ENCODE measurements at regions not wholly inside any gene's neighbourhood (a gene's known extent, or its start where the extent isn't known, plus 50 kb on each side); places are given as distances from the start of the nearest gene placed in this dataset.

DNA sequence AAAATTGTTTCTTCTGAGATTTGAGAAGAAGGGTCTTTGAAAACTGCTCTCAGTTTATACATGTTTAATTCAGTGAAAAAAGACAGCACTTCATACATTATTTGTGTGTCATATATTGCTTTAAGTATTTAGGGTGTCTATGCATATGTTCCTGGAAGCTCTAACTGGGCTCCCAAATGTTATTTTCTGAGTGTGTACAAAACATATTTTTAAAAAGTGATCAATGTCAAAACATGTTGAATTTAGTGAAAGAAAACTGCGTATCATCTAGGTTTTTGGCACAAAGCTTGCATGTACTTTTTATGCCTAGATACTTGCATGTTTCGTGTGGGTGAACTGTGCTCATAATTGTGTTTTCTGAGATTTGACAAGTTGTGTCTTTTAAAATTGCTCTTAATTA, 81.6 kb downstream of the ASCL4 start:
- intact Hi-C loops (cut with micrococcal nuclease; ENCODE audit: unreplicated experiment): no loop called here
- POLR2A ChIA-PET: no interaction called here
- no peak overlapping the region for H3K27ac ChIP-seq (ENCODE audit: low read depth, low read length, poor library complexity, severe bottlenecking)

DNA sequence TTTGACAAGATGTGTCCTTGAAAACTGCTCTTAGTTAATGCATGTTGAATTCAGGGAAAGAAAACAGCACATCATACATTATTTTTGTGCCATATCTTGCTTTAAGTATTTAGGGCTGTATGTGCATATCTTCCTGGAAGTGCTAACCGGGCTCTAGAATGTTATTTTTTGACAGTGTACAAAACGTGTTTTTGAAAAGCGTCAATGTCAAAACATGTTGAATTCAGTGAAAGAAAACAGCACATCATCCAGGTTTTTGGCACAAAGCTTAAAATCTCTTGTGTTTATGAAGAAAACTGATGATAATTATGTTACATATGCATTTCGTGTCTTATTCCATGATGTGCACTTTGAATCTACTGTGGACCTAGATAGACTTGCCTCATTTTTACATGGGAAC, 82.7 kb downstream of the ASCL4 start:
- Histone ChIP-seq H3K36me3 (ENCODE audit: insufficient read depth, low read length) (no peaks in the 10 kb centered on the region), H3K9me2 (ENCODE audit: insufficient read depth, low read length) (no peaks in the 10 kb centered on the region), H3K4me3 (ENCODE audit: low read depth, low read length, poor library complexity, severe bottlenecking) (no peak overlapping the region), H3K4me1 (ENCODE audit: insufficient read depth, low read length, poor library complexity, severe bottlenecking) (no peaks in the 10 kb centered on the region), H4K20me1 (ENCODE audit: insufficient read depth, low read length) (no peaks in the 10 kb centered on the region), H3K79me2 (ENCODE audit: insufficient read depth, low read depth, low read length) (no peaks in the 10 kb centered on the region), H3K4me2 (ENCODE audit: low read length) (no peak overlapping the region), H2AFZ (ENCODE audit: low read length) (no peak overlapping the region), H3K9me3 (ENCODE audit: low read length) (no peaks in the 10 kb centered on the region), H3K27ac (ENCODE audit: low read depth, low read length, poor library complexity, severe bottlenecking) (no peak overlapping the region)
- intact Hi-C loops (cut with micrococcal nuclease; ENCODE audit: unreplicated experiment): no loop called here
- ChIA-PET POLR2A (interaction anchor here (0.6 kb wide), 1 partner anchor 29 kb away, joined by 6 read pairs; no protein-coding TSS in a partner anchor), CTCF (ENCODE audit: unreplicated experiment) (no interaction called here)
- BruUV-seq (replicated peaks): no TSS peak
- no peak for DNase-seq (ENCODE audit: low spot score)
- TF ChIP-seq, protein P1, sequence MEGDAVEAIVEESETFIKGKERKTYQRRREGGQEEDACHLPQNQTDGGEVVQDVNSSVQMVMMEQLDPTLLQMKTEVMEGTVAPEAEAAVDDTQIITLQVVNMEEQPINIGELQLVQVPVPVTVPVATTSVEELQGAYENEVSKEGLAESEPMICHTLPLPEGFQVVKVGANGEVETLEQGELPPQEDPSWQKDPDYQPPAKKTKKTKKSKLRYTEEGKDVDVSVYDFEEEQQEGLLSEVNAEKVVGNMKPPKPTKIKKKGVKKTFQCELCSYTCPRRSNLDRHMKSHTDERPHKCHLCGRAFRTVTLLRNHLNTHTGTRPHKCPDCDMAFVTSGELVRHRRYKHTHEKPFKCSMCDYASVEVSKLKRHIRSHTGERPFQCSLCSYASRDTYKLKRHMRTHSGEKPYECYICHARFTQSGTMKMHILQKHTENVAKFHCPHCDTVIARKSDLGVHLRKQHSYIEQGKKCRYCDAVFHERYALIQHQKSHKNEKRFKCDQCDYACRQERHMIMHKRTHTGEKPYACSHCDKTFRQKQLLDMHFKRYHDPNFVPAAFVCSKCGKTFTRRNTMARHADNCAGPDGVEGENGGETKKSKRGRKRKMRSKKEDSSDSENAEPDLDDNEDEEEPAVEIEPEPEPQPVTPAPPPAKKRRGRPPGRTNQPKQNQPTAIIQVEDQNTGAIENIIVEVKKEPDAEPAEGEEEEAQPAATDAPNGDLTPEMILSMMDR (conservative IDR thresholded peaks at IDR 0.05; ENCODE audit: low read length): no peak
- no peak for TF ChIP-seq EZH2phosphoT487 (IDR thresholded peaks at IDR 0.05; ENCODE audit: borderline replicate concordance, low read depth, low read length)

More for the DNA sequence above, 81.6 kb downstream of the ASCL4 start:
- TF ChIP-seq, protein P1 (conservative IDR thresholded peaks at IDR 0.05; ENCODE audit: low read length): no peak
- no peak for TF ChIP-seq EZH2phosphoT487 (IDR thresholded peaks at IDR 0.05; ENCODE audit: borderline replicate concordance, low read depth, low read length)
- no peaks in the 10 kb centered on the region for H3K4me1 ChIP-seq (ENCODE audit: insufficient read depth, low read length, poor library complexity, severe bottlenecking)
- no peaks in the 10 kb centered on the region for H3K79me2 ChIP-seq (ENCODE audit: insufficient read depth, low read depth, low read length)
- no peak overlapping the region for H2AFZ ChIP-seq (ENCODE audit: low read length)
- H3K9me3 ChIP-seq (ENCODE audit: low read length): no peaks in the 10 kb centered on the region
- H4K20me1 ChIP-seq (ENCODE audit: insufficient read depth, low read length): no peaks in the 10 kb centered on the region
- DNase-seq (ENCODE audit: low spot score): no peak
- H3K9me2 ChIP-seq (ENCODE audit: insufficient read depth, low read length): no peaks in the 10 kb centered on the region
- BruUV-seq (replicated peaks): no TSS peak
- CTCF ChIA-PET (ENCODE audit: unreplicated experiment): no interaction called here
- H3K4me2 ChIP-seq (ENCODE audit: low read length): no peak overlapping the region
- no peaks in the 10 kb centered on the region for H3K36me3 ChIP-seq (ENCODE audit: insufficient read depth, low read length)
- no peak overlapping the region for H3K4me3 ChIP-seq (ENCODE audit: low read depth, low read length, poor library complexity, severe bottlenecking)

DNA sequence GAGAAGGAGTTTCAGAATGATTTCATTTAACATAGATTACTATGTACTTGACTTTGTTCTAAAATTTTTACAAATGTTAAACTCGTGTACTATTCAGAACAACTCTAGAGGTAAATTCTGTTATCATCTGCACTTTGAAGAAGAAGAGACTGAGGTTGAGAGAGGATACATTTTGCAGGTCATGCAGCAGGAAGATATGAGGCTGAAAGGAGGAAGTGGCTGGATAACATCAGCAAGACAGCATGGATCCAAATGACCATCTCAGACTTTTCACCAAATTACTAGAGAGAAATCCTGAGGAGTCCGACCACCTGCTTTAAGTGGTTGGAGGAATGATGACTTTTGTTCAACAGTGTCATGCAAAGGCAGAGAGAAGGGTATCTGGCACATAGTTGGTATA, 84.9 kb downstream of the ASCL4 start:
- no TSS peak for BruUV-seq (replicated peaks)
- TF ChIP-seq EZH2phosphoT487 (IDR thresholded peaks at IDR 0.05; ENCODE audit: borderline replicate concordance, low read depth, low read length): no peak
- TF ChIP-seq, protein P1 (conservative IDR thresholded peaks at IDR 0.05; ENCODE audit: low read length): no peak
- H3K36me3 ChIP-seq (ENCODE audit: insufficient read depth, low read length): no peaks in the 10 kb centered on the region
- CTCF ChIA-PET (ENCODE audit: unreplicated experiment): no interaction called here
- H3K79me2 ChIP-seq (ENCODE audit: insufficient read depth, low read depth, low read length): no peaks in the 10 kb centered on the region
- H3K9me3 ChIP-seq (ENCODE audit: low read length): no peaks in the 10 kb centered on the region
- intact Hi-C loops (cut with micrococcal nuclease; ENCODE audit: unreplicated experiment): no loop called here
- POLR2A ChIA-PET: no interaction called here
- DNase-seq (ENCODE audit: low spot score): no peak
- no peak overlapping the region for H3K4me3 ChIP-seq (ENCODE audit: low read depth, low read length, poor library complexity, severe bottlenecking)
- H3K9me2 ChIP-seq (ENCODE audit: insufficient read depth, low read length): no peaks in the 10 kb centered on the region
- no peak overlapping the region for H3K4me2 ChIP-seq (ENCODE audit: low read length)
- H4K20me1 ChIP-seq (ENCODE audit: insufficient read depth, low read length): no peaks in the 10 kb centered on the region
- H3K4me1 ChIP-seq (ENCODE audit: insufficient read depth, low read length, poor library complexity, severe bottlenecking): no peaks in the 10 kb centered on the region
- H2AFZ ChIP-seq (ENCODE audit: low read length): no peak overlapping the region
- no peak overlapping the region for H3K27ac ChIP-seq (ENCODE audit: low read depth, low read length, poor library complexity, severe bottlenecking)
